ENCODE measurements at regions not wholly inside any gene's neighbourhood (a gene's known extent, or its start where the extent isn't known, plus 50 kb on each side); places are given as distances from the start of the nearest gene placed in this dataset.

GRCh38 chr7:68604541-68604940 is 993.7 kb upstream of the AUTS2 start:
- TF ChIP-seq CTCF (IDR thresholded peaks at IDR 0.05; ENCODE audit: low read depth, low read length, missing input control) = no peak
- no peak for TF ChIP-seq GABPA (IDR thresholded peaks at IDR 0.05 in 1 of 2, conservative IDR thresholded peaks at IDR 0.05 in 1 of 2)
- TF ChIP-seq TAF1 (conservative IDR thresholded peaks at IDR 0.05) = no peak
- no peak for TF ChIP-seq FOXA1 (IDR thresholded peaks at IDR 0.05)
- no peak for TF ChIP-seq REST (IDR thresholded peaks at IDR 0.05)
- TF ChIP-seq FOXA2 (IDR thresholded peaks at IDR 0.05) = no peak
- no peak for TF ChIP-seq JUND (IDR thresholded peaks at IDR 0.05)
- TF ChIP-seq SP1 (IDR thresholded peaks at IDR 0.05) = no peak
- no peak for TF ChIP-seq MAX (IDR thresholded peaks at IDR 0.05)
- TF ChIP-seq ZBTB33 (IDR thresholded peaks at IDR 0.05) = no peak
- no peak for TF ChIP-seq EGR1 (IDR thresholded peaks at IDR 0.05; ENCODE audit: low read depth in 2 of 2)
